Esophagus muscularis mucosa (tissue), 3 donors: ENCODE measurements at regions not wholly inside any gene's neighbourhood (a gene's known extent, or its start where the extent isn't known, plus 50 kb on each side); places are given as distances from the start of the nearest gene placed in this dataset.

Source experiments
- POLR2A ChIP-seq: fragments of 450-650 bp; IDR thresholded peaks from one replicate; pipeline ENCODE4 v1.6.1; 2017; ENCODE audit warnings: antibody characterized with exemption, moderate library complexity, mild to moderate bottlenecking, low read depth
- TF ChIP-seq, protein P1 (sequence below), 3 experiments: fragments of 200-600 bp in 2 of 3; fragments of 450-650 bp in 1 of 3; sonication (generic) in 2 of 3; IDR thresholded peaks; one replicate each; pipeline ENCODE4 v1.5.1; 2017 to 2019; ENCODE audit warnings: antibody characterized with exemption in 3 of 3, mild to moderate bottlenecking in 2 of 3, moderate library complexity in 1 of 3

- TF ChIP-seq, protein P1, sequence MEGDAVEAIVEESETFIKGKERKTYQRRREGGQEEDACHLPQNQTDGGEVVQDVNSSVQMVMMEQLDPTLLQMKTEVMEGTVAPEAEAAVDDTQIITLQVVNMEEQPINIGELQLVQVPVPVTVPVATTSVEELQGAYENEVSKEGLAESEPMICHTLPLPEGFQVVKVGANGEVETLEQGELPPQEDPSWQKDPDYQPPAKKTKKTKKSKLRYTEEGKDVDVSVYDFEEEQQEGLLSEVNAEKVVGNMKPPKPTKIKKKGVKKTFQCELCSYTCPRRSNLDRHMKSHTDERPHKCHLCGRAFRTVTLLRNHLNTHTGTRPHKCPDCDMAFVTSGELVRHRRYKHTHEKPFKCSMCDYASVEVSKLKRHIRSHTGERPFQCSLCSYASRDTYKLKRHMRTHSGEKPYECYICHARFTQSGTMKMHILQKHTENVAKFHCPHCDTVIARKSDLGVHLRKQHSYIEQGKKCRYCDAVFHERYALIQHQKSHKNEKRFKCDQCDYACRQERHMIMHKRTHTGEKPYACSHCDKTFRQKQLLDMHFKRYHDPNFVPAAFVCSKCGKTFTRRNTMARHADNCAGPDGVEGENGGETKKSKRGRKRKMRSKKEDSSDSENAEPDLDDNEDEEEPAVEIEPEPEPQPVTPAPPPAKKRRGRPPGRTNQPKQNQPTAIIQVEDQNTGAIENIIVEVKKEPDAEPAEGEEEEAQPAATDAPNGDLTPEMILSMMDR (IDR thresholded peaks at IDR 0.05) = no peak
- TF ChIP-seq POLR2A = no peak
Measured at GRCh38 chr12:124685689-124686369, 118.4 kb upstream of the NCOR2 start.
